Stomach (tissue), 4 donors: ENCODE measurements at regions not wholly inside any gene's neighbourhood (a gene's known extent, or its start where the extent isn't known, plus 50 kb on each side); places are given as distances from the start of the nearest gene placed in this dataset.

Source experiments
- CTCF ChIP-seq, 7 experiments: fragments of 450-650 bp in 4 of 7; fragments of 200-600 bp in 3 of 7; sonication (generic) in 3 of 7; IDR thresholded peaks; one replicate each; pipeline ENCODE4 v1.5.1; 2016 to 2019; ENCODE audit warnings: antibody characterized with exemption in 7 of 7, control low read depth in 2 of 7, mild to moderate bottlenecking in 1 of 7
- POLR2AphosphoS5 ChIP-seq, 3 donors: sonication (generic); formaldehyde crosslinking; IDR thresholded peaks; one replicate each; pipeline ENCODE4 v1.6.1; 2016; ENCODE audit warnings: antibody characterized with exemption in 3 of 3

GRCh38 chr6:98212468-98212867 is 621.9 kb upstream of the POU3F2 start:
- TF ChIP-seq CTCF (IDR thresholded peaks at IDR 0.05), result no peak
- no peak for TF ChIP-seq POLR2AphosphoS5 (IDR thresholded peaks at IDR 0.05)
